ENCODE measurements at regions not wholly inside any gene's neighbourhood (a gene's known extent, or its start where the extent isn't known, plus 50 kb on each side); places are given as distances from the start of the nearest gene placed in this dataset.
"Not testable (repeated sequence)": the region's sequence is repeated elsewhere in the genome, so short reads cannot be mapped to it uniquely, and the experiment has no call there.

DNA sequence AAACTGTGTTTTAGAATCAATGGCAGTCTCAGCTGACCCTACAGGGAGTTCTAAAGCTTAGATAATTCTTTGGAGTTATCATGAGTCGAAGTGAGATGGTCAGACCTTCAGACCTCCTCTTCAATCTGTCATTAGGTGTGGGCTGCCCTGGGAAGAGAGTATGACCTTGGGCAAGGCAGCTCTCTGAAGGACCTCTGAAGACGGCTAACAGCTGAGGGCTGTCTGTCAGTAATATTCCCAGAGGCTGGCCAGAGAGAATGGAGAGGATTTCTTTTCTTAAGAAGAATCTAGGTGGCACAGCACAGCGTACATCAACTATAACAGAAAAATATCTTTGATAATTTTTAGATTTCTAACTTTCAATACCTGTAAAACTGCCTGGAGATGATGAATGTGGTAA, 379.4 kb downstream of the ZNF674 start:
- no peak for DNase-seq

DNA sequence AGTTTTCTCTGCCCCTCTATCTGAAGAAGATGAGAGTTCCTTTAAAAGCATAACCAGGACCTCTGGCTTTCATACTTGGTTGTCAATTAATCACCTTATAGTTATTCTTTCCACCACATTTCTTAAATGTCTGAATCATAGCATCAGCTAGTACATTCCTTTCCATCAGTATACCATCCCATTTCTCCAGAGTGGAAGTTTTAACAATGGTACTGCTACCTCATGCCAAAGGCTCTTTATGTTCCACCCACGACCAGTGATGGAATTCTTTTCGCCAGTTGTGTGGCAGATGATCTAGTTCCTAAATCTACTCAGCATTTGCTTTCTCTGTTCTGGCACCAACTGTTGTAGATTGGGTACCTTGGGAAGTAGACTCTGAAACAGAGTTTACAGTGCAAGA, 379.8 kb downstream of the ZNF674 start:
- no peak for DNase-seq

DNA sequence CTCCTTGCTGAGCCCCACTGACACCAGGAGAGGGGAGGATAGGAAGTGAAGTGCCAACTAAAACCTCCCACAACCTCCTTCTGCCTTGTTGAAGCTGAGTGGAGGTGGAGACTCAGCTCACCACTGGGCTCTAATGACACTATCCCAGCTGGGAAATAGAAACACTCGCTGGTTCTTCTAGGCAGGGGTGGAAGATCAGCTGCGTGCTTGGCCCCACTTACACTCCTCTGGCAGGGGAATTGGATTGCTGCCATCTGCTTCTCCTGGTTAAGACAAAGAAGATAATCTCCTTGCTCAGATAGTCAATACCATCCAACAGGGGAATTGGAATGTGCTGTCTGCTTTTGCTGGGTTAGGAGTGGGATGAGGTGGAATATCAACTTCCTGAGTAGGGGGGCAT, 392.5 kb downstream of the ZNF674 start:
- DNase-seq: no peak

DNA sequence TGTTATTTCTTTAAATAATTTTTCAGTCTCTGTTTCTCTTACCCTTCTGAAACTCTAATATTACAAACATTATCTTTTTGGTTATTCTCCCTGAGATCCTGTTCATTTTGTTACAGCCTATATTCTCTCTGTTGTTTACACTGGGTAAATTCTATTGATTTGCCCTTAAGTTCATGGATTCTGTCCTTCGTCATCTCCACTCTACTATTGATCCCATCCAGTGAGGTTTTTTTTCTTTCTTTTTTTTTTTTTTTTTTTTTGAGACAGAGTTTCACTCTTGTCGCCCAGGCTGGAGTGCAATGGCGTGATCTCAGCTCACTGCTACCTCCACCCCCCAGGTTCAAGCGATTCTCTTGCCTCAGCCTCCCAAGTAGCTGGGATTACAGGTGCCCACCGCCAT, 393.9 kb downstream of the ZNF674 start:
- not testable (repeated sequence) for DNase-seq

DNA sequence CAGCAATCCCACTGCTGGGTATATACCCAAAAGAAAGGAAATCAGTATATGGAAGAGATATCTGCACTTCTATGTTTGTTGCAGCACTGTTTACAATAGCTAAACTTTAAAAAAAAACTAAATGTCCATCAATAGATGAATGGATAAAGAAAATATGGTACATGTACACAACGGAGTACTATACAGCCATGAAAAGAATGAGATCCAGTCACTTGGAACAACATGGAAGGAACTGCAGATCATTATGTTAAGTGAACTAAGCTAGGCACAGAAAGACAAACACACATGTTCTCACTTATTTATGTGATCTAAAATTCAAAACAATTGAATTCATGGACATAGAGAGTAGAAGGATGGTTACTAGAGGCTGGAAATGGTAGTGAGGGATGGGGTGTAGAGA, 400.7 kb downstream of the ZNF674 start:
- DNase-seq: no peak

DNA sequence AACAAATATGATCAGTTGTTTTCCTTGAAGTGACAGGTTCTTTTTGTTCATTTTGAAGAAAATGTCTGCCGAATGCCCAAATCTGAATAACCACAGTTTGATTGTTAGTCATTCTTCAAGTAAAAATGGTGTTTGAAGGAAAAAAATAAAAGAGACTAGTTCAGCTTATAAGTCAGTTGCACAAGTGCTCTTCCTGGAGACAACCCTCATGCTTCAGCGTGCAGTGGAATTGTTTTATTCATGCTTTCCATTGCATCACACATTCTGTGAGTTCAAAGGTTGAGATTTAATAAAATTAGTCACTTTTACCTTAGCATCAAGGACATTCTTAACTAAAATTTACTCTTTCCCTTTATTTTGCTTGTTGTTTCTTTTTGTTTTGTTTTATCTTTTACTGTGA, 404.9 kb downstream of the ZNF674 start:
- no peak for DNase-seq

DNA sequence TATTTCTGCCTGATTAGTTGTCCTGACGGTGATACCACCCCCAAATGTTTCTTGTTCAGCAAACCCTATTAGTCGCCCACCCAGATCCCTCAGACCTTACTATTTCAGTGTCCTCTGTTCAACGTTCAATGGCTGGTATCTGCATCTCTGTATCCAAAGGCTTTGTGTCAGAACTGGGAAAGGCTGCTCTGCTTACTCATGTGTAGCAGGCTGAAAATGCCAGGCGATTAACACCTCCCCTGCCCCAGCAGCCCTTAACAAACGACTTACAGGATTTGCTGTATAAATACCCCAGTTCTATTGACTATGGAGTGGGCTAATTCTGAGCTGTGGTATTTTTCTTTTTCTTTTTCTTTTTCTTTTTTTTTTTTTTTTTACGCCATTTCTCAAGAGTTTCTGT, 415.0 kb downstream of the ZNF674 start:
- DNase-seq: no peak

DNA sequence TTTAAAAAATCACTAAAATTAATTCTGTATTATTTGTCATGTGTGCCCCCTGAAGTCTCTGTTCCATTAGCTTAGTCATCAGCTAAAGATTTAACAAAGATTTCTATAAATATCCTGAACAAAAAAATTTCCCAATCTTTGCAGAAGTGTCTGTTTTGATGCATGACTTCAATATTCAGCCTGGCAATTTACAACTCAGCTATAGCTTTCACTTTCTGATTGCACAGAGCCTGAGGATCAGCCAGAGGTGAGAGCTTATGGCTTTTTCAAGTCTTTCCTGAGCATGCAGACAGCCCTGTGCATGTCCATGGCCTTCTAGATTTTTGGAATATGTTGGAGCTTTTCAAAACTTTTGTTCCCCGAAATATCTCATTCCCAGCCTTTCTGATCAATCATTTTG, 420.1 kb downstream of the ZNF674 start:
- DNase-seq: no peak

DNA sequence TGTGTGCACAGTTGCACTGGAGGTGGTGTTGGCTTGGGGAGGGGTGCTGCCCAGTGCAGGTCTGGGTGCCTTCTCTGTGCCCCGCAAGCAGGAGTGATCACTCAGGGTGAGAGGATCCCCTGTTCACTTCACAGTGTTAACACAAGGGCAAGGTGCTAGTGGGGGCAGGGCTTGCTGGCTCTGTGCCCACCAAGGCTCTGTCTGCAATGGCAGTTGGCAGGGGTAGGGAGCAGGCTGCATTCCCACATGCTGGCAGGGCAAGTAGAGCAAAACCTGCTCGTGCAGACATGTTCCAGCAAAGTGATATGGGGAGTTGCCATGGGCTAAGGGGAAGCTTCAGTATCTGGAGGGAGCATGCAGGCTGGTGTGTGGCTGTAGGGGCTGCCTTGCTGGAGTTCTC, 428.0 kb downstream of the ZNF674 start:
- DNase-seq: no peak

DNA sequence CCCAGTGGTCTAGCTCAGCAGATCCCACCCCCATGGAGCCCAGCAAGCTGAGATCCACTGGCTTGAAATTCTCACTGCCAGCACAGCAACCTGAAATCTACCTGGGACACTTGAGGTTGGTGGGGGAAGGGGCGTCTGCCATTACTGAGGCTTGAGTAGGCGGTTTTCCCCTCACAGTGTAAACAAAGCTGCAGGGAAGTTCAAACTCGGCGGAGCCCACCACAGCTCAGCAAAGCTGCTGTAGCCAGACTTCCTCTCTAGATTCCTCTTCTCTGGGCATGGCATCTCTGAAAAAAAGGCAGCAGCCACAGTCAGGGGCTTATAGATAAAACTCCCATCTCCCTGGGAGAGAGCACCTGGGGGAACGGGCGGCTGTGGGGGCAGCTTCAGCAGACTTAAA, 457.9 kb downstream of the ZNF674 start:
- not testable (repeated sequence) for DNase-seq

DNA sequence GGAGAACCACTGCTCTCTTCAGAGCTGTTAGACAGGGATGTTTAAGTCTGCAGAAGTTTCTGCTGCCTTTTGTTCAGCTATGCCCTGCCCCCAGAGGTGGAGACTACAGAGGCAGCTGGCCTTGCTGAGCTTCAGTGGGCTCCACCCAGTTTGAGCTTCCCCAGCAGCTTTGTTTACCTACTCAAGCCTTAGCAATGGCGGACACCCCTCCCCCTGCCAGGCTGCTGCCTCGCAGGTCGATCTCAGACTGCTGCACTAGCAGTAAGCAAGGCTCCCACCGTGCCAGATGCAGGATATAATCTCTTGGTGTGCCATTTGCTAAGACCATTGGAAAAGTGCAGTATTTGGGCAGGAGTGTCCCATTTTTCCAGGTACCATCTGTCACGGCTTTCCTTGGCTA, 465.1 kb downstream of the ZNF674 start:
- DNase-seq: not testable (repeated sequence)

DNA sequence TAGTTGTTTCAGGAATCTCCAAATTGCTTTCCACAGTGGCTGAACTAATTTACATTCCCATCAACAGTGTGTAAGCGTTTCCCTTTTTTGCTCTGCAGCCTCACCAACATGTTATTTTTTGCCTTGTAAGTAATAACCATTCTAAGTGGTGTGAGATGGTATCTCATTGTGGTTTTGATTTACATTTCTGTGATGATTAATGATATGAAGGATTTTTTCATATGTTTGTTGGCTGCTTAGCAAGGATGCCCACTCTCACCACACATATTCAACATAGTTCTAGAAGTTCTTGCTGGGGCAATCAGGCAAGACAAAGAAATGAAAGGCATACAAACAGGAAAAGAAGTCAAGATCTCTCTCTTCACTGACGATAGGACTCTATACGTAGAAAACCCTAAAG, 472.4 kb downstream of the ZNF674 start:
- no peak for DNase-seq

DNA sequence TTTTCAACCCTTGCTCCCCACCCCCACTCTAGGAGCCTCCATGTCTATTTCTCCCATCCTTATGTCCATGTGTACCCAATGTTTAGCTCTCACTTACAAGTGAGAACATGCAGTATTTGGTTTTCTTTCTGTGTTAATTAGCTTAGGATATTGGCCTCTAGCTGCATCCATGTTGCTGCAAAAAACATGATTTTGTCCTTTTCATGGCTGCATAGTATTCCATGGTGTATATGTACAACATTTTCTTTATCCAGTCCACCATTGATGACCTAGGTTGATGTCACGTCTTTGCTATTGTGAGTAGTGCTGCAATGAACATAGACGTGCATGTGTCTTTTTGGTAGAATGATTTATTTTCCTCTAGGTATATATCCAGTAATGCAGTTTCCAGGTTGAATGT, 472.8 kb downstream of the ZNF674 start:
- DNase-seq: no peak

DNA sequence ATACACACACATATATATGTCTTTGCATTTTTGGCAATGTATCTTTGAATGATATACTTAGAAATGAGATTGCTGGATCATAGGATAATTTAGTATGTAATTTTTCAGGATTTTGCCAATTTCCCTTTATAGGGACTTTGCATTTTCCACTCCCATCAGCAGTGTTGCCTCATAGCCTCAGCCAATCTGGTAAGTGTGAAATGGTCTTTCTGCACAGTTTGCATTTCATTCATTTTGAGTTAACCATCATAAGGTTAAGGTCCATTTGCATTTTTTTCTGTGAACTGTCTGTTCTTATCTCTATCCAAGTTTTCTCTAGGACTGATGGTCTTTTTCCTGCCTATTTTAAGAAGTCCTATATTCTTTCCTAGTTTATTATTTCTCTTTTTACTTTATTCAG, 474.8 kb downstream of the ZNF674 start:
- no peak for DNase-seq

DNA sequence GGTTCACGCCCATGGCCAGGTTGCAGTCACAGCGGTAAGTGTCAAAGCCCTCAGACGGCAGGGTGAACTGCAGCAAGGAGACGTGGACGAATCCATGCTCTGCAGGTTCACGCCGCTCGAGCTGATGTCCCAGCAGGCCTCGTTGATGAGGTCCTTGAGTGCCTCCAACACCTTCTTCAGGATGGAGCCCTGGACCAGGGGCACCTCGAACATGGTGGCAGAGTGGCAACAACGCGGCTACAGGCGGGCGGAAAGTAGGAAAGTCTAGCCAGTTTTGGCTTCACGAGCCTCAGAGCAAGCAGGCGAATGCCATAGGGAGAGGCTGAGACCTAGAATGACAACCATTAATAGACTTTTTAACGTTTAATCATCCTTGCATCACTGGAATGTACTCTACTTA, 485.9 kb downstream of the ZNF674 start:
- no peak for DNase-seq

DNA sequence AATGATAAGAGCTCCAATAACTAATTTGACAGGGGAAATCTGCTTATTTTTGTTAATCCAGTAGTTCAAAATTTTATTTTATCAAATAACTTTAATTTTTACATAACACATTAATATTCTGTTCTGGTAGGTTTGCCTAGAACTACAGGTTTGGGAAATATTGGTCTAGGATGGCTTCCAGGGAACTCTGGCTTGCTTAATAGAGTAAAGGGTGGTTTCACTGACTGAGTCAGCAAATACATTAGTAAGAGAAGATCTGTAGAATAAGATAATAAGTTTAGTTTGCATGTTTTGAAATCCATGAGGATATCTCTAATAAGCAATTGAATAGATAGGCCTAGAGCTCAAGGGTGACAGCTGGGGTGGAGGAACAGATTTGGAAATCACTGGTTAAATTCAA, 500.7 kb downstream of the ZNF674 start:
- DNase-seq: no peak

DNA sequence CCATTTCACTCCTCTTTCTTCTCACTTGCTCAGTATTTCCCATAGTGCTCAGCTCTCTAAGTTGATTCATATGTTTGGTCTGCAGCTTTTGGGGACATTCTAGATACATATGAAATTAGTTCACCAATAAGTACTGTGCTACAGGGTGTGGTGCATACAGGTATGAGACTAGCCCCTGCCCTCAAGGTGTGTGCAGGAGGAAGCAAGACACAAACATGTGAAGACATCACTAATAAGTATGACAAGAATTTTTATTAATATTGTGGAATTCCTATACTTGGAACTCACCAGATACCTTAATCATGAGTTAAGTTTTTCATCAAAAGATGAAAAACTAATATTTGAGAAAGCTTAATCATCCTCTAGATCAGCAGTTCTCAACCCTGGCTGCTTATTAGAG, 505.2 kb downstream of the ZNF674 start:
- DNase-seq: no peak

DNA sequence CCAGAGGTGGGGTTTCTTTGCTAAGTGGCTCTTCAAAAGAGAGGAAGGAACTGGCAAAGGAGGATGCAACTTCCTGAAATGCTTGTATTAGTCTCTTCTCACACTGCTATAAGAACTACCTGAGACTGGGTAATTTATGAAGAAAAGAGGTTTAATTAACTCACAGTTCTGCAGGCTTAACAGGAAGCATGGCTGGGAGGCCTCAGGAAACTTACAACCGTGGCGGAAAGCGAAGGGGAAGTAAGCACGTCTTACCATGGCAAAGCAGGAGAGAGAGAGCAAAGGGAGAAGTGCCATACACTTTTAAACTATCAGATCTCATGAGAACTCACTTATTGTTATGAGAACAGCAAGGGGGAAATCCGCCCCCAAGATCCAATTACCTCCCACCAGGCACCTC, 505.7 kb downstream of the ZNF674 start:
- DNase-seq: no peak

DNA sequence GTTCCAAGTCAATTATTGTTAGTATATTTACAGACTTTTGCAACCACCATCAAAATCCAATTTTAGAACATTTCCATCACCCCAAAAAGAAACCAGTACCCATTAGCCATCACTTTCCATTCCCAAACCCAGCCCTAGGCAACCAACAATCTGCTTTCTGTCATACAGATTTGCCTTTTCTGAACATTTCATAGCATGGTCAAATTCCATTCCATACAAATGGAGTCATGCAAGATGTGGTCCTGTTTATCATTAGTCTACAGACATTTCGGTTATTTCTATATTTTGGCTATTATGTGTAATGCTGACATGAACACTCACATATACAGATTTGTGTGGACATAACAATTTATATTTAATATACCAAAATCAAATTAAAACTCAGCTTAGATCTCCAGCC, 508.7 kb downstream of the ZNF674 start:
- no peak for DNase-seq

DNA sequence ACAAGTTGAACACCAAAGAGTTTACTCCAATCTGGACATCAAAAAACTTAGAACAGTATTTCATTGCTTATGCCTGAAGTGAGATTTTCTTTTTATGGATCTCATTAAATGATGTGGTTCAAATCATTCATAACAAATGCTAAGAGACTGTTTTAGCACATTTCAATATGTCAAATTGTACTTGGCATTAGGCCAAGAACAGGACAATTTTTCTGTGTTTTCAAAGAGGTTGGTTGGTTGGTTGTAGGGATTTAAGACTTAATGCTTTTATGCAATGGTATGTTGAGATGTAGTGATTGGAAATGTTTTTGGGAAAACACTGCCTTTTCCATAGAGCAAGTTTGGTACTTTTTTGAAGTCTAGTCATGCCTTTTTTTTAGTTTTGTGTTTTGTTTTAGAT, 510.4 kb downstream of the ZNF674 start:
- DNase-seq: no peak

DNA sequence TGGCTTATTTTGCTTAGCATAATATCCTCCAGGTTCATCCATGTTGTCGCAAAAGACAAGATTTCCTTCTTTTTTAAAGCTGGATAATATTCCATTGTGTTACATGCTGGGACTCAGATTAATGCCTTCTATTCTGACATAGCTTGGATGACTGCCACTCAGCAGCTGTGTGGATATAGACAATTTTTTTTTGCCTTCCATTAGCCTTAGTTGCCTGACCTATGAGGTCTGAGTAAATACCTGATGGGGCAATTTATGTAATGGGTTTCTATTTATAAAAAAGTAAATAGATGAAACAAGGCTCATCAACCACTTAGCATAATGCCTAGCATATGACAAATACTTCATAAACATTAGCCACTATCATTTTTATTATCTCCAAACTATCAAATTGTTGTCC, 515.4 kb downstream of the ZNF674 start:
- no peak for DNase-seq

DNA sequence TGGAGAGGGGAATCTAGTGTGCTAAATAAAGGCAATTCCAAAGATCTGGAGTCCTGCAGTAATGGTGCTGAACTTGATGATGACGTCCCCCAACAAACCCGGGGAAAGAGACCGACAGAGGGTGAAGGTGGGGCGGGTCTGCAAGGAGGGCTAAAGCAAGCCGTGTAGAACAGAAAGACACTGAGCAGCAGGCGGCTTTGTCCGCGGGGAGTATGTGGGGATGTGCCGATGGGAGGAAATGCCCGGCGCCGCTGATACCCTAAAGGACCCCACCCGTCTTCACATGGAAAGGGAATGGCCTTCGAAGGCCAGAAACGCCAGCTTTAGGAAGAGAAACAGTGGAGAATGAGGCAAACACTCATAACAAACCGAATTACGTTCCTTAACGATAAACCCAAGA, 528.9 kb downstream of the ZNF674 start:
- no peak for DNase-seq

DNA sequence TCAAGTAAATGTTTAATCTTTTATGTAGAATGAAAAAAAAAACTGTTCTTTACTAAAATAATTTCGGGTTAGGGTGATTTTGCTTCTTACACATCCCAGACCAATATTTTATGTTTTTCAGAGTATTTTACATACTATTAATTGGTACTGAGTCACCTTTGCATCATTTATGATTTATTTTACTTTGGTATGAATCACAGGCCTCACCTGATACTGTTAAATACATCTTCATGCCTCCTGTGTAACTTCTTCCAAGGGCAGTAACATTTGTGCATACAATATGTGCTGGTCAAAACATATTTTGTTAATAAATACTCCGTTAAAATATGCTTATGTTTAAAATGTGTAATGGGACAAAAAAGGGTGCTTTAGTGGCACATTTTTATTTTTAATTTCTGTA, 529.6 kb downstream of the ZNF674 start:
- DNase-seq: no peak

DNA sequence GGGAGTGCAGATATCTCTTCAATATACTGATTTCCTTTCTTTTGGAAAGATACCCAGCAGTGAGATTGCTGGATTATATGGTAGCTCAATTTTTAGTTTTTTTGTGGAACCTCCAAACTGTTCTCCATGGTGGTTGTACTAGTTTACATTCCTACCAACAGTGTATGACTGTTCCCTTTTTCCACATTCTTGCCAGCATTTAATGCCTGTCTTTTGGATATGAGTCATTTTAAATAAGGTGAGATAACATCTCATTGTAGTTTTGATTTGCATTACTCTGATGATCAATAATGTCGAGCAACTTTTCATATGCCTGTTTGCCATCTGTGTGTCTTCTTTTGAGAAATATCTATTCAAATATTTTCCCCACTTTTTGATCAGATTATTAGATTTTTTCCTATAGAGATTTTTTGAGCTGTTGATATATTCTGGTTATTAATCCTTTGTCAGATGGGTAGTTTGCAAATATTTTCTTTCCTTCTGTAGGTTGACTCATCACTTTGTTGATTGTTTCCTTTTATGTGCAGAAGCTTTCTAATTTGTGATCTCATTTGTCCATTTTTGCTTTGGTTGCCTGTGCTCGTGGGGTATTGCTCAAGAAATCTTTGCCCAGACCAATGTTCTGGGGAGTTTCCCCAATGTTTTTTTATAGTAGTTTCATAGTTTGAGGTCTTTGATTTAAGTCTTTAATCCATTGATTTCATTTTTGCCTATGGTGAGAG, 552.7 kb downstream of the ZNF674 start:
- no peak for DNase-seq

DNA sequence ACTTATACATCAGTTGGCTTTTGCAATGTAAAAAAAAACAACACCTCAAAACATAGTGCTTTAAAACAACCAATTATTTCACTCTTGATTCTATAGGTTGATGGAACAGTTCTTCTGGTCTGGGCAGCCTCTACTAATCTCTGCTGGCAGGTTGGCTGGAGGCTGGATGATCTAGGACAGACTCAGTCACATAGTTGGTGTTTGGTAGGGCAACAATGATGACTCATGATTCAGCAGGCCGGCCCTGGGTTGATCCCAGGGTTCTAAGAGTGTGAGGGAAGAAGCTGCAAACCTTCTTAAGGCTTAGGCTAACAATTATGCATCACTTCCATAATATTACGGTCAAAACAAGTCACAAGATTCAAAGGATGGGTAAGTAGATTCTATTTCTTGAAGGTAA, 558.2 kb downstream of the ZNF674 start:
- DNase-seq: no peak

Data from left kidney (tissue), 1 donor.